Fibroblast of lung (primary cell): ENCODE measurements at regions not wholly inside any gene's neighbourhood (a gene's known extent, or its start where the extent isn't known, plus 50 kb on each side); places are given as distances from the start of the nearest gene placed in this dataset.

Source experiments
- EZH2 ChIP-seq: IDR thresholded peaks from 2 replicates; pipeline ENCODE4 v1.5.1; 2012; ENCODE audit warnings: low read length, control low read depth, mild to moderate bottlenecking; ENCODE audit errors: missing control alignments
- TF ChIP-seq, protein P1 (sequence below), 2 donors: IDR thresholded peaks in 1 of 2; conservative IDR thresholded peaks in 1 of 2; 1 replicate in 1 of 2; 2 replicates in 1 of 2; pipeline ENCODE4 v1.5.1; 2011 to 2012; ENCODE audit warnings: low read length in 2 of 2, control low read depth in 1 of 2, inconsistent platforms in 1 of 2, low read depth in 1 of 2, mild to moderate bottlenecking in 1 of 2

DNA sequence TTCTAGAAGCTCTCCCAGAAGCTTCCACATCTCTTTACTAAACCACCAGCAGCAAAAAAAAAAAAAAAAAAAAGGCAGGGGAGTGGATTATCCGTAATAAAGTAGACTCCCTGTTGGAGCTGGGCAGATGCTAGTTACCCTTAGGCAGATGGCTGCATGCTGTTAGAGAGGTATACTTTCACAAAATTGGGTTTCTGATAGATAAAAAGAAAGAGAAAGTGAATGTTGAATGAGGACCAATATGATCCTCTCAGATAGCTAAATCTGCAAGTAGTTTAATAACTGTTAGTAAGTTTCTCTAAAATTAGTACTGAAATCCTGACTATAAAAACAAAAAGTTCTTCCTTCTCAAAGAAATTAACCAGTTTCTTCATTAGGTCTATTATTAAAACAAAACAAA is 195.4 kb downstream of the ANAPC10 start:
- TF ChIP-seq, protein P1, sequence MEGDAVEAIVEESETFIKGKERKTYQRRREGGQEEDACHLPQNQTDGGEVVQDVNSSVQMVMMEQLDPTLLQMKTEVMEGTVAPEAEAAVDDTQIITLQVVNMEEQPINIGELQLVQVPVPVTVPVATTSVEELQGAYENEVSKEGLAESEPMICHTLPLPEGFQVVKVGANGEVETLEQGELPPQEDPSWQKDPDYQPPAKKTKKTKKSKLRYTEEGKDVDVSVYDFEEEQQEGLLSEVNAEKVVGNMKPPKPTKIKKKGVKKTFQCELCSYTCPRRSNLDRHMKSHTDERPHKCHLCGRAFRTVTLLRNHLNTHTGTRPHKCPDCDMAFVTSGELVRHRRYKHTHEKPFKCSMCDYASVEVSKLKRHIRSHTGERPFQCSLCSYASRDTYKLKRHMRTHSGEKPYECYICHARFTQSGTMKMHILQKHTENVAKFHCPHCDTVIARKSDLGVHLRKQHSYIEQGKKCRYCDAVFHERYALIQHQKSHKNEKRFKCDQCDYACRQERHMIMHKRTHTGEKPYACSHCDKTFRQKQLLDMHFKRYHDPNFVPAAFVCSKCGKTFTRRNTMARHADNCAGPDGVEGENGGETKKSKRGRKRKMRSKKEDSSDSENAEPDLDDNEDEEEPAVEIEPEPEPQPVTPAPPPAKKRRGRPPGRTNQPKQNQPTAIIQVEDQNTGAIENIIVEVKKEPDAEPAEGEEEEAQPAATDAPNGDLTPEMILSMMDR (conservative IDR thresholded peaks at IDR 0.05 in 1 of 2, IDR thresholded peaks at IDR 0.05 in 1 of 2; ENCODE audit: low read depth in 1 of 2, low read length in 2 of 2) = no peak
- TF ChIP-seq EZH2 = no peak
